ENCODE measurements at regions not wholly inside any gene's neighbourhood (a gene's known extent, or its start where the extent isn't known, plus 50 kb on each side); places are given as distances from the start of the nearest gene placed in this dataset.

DNA sequence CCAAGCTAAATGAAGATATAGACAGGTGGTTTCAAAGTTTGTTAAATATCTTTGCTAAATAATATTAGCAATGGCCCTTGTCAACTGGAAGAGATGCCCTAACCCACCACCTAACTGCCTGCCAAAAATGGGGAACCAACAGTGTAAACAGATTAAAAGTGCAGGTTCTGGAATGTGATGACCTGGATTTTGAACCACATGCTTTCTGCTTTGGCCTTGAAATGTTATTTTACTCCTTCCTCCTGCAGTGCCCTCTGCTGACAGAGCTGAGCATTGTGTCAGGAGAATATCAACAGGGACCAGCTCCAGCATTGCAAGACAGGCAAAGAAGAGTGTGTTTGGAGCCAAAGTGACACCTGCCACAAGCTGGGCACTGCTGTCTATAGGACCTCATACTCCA lies 226.6 kb downstream of the MYLK4 start:
- TF ChIP-seq, protein P1, sequence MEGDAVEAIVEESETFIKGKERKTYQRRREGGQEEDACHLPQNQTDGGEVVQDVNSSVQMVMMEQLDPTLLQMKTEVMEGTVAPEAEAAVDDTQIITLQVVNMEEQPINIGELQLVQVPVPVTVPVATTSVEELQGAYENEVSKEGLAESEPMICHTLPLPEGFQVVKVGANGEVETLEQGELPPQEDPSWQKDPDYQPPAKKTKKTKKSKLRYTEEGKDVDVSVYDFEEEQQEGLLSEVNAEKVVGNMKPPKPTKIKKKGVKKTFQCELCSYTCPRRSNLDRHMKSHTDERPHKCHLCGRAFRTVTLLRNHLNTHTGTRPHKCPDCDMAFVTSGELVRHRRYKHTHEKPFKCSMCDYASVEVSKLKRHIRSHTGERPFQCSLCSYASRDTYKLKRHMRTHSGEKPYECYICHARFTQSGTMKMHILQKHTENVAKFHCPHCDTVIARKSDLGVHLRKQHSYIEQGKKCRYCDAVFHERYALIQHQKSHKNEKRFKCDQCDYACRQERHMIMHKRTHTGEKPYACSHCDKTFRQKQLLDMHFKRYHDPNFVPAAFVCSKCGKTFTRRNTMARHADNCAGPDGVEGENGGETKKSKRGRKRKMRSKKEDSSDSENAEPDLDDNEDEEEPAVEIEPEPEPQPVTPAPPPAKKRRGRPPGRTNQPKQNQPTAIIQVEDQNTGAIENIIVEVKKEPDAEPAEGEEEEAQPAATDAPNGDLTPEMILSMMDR (IDR thresholded peaks at IDR 0.05), result peak in 3 of 6 experiments; percentile 15 to 73 (median 39)
- TF ChIP-seq POLR2A (IDR thresholded peaks at IDR 0.05), result no peak
